NCI-H1417 (cell line): ENCODE measurements at regions not wholly inside any gene's neighbourhood (a gene's known extent, or its start where the extent isn't known, plus 50 kb on each side); places are given as distances from the start of the nearest gene placed in this dataset.

Experiments
- DNase-seq, 3 experiments: peaks; one replicate each; lab custom pipeline; 2025; lab: John Stamatoyannopoulos, UW

DNA sequence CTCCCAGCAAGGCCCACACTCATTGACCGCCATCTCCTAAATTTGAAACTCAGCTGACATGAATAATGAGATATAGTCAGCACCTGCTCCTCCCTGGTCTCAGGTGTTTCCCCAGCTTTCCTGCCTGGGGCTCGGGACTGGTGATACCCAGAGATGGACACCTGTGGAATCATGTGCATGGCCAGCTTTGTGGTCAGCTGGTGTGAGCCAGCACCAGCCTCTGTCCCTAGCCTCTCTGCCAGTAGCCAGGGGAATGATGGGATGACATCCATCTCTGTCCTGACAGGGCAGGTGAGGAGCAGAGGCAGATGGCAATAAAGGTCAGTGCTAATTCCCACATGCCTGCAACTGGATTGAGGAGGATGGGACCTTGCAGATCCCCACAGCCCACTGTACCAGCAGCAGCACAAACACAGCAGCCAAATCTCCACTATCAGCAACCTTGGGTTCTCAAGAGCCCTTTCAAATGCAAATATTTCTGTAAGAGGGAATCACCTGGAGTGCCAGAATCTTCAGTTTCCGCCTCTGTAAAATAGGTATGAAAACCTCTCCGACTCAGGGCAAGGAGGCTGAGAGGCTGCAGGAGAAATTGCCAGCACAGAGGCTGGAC is 329.2 kb upstream of the ZMIZ1 start:
- DNase-seq, result peak in 1 of 3 experiments; percentile 31

DNA sequence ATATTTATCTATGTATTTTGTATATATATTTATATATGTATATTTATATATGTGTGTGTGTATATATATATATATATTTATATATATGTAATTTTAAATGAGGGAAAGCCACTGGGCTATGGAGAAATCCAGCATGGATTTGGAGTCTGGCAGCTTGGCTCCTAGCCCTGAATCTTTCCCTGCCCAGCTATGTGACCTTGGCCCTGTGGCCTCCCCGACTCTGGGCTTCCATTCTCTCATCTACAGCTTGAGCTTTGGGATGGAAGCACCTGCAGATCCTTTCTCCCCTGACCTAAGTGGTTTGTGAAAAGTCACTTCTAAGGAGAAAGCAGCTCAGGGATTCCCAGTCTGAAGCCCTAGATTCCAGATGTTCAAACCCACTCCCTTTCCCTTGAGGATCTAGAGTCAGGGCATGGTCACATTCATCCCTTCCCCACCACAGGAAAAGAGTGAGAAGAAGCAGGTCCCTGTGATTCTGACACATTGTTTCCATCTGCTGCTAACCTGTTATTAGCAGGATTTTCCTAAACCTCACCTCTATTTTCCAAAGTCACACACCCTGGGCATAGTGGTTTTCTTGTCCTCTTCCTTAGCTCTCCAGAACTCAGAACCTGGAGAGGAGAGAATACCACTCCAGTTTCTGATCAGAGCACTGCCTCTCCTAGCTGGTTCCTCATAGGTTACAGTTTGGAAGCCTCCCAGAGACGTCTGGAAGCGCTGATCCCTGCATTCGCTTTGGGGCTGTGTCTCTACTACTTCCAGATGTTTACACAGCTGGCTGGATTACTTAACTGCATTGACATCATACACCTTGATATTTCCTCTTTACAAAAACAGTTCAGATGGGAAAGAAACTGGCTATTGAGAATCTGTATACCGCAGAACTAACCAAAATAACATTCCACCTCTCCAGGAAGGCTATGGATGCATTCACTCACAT is 327.5 kb upstream of the ZMIZ1 start:
- no peak for DNase-seq

- DNase-seq, result no peak
Observed at GRCh38 chr10:78742406-78742729, 326.4 kb upstream of the ZMIZ1 start.

DNA sequence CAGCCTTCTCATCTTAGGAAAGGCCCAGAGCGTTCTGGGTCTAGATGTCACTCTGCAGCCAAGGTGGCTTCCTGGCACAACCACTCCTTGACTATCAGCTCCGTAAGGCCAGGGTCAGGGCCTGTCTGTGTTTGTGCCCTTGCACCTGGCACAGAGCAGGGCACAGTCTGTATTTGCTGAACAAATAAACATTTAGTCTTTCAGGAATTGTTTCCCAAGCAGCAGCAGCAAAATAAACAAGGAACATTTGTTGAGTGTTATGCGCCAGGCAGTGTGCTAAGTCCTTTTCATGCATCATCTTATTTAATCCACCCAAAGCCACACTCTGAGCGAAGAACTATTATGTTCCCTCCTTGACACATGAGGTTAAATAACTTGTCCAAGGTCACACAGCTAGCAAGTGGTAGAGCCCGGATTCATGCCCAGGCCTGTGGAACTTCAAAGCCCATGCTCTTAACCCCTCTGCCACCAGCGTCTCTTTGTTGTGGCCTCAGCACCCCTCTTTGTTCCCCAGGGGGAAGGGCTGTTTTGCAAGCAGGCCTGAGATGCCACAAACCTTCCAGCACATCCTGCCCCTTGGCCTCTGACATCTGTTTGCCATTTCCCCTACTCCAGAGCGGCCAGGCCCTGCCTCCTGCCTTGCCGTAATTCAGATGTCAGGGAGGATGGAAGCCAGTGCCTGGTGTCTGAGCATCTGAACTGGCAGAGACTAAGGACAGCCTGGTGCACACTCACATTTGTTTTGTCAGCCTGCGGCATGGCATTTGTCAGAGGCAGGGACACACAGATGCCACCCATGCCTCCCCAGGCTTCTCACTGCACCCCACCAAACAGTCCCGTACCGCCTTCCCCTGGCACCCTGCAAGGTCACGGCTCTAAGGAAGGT is 325.8 kb upstream of the ZMIZ1 start:
- DNase-seq, result peak in 2 of 3 experiments; percentile 5 to 36

DNA sequence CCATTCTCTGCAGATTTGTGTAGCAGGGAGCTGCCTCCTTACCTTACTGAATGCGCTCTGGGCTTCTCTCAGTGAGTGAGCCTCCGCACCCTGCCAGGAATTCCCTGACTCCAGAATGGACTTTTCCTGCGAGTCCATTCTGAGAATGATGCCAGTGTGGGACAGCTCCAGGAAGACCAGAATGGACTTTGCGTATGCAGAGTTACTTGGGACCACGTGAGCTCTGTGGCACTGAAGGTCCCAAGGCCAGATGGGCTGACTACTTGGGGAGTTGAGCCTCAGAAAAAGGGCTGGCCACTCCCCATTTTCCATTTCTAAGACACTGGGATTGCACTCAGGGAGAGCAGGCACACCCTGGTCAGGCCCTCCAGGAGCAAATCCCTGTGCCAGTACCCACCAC is 324.7 kb upstream of the ZMIZ1 start:
- no peak for DNase-seq

GRCh38 chr10:78744491-78745090 is 324.2 kb upstream of the ZMIZ1 start:
- no peak for DNase-seq

DNA sequence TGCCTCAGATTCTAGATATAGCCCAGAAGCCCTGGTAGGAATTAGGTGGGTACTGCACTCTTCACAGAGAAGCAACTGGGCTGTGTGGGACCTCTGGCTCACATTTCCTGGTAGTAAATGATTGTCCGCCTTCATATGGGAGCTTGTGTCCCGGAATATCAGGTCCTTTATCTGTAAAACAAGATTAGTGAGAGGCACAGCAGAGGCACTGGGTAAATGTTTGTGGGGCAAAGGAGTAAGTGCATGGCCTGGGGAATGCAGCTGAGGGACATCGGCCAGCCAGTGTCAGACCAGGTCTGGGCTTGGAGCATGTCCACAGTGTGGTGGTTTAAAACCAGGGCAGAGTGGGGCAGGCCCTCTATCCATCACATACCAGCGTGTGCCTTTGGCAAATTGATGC is 323.3 kb upstream of the ZMIZ1 start:
- DNase-seq, result no peak

- no peak for DNase-seq
Observed at GRCh38 chr10:78746155-78746763, 322.5 kb upstream of the ZMIZ1 start.

- DNase-seq, result no peak
Observed at GRCh38 chr10:78747401-78748234, 321.1 kb upstream of the ZMIZ1 start.

DNA sequence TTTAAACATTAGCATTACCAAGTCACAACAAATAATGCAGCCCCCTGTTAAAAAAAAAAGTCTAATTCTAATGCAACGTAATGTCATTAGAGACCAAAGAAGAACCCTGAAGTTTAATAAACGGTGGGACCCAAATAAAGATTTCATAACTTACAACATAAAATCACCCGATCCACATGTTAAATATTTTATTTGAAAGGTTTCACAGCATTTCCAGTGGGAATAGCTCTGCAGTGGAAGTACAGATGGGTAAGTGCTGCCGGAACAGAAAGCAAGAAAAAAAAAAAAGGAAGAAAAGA is 320.6 kb upstream of the ZMIZ1 start:
- DNase-seq, result no peak

DNA sequence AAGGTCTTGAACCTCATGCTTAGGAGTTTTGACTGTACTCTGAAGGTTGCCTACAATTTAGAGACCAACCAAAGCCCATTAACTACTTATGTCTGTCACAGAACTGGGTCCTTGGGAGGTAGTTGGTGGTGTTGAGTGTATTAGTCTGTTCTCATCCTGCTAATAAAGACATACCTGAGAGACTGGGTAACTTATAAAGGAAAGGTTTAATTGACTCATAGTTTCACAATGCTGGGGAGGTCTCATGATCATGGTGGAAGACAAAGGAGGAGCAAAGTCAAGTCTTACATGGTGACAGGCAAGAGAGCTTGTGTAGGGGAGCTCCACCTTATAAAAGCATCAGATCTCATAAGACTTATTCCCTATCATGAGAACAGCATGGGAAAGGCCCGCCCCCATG is 319.6 kb upstream of the ZMIZ1 start:
- DNase-seq, result no peak

DNA sequence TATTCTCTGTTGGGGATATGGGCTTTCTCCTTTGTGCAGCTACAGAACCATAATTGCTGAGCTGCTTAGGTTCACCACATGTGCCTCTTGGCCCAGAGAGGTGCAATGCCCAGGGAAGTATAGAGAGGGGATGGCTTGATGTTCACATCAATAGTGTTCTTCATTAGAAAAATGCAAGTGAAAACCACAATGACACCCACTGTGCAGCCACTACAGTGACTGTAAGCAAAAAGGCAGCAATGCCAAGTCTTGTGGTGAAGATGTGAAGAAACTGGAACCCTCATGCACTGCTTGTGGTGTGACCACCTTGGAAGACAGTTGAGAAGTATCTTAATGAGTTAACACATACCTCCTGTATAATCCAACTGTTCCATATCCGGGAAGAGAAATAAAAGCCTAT is 318.9 kb upstream of the ZMIZ1 start:
- DNase-seq, result no peak

- no peak for DNase-seq
Observed at GRCh38 chr10:78750418-78750817, 318.3 kb upstream of the ZMIZ1 start.

- no peak for DNase-seq
Observed at GRCh38 chr10:78751716-78752115, 317.1 kb upstream of the ZMIZ1 start.

- DNase-seq, result no peak
Observed at GRCh38 chr10:78752221-78752620, 316.5 kb upstream of the ZMIZ1 start.

DNA sequence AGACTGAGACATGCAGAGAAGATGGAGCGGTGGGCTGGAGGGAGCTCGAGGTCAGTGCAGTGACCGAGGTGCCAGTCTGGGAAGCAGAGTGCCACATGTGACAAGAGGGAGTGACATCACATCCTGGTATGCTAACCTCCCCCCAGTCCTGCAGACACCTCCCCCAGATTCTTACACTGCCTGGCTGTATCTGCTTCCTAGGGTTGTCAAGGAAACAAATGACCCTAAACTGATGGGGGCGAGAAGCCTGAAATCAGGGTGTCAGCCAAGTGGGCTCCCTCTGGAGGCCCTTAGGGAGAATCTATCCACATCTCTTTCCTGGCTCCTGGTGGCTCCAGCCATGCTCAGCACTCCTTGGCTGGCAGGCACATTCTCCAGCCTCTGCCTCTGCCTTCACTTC is 316.1 kb upstream of the ZMIZ1 start:
- DNase-seq, result peak in 1 of 3 experiments; percentile 1

DNA sequence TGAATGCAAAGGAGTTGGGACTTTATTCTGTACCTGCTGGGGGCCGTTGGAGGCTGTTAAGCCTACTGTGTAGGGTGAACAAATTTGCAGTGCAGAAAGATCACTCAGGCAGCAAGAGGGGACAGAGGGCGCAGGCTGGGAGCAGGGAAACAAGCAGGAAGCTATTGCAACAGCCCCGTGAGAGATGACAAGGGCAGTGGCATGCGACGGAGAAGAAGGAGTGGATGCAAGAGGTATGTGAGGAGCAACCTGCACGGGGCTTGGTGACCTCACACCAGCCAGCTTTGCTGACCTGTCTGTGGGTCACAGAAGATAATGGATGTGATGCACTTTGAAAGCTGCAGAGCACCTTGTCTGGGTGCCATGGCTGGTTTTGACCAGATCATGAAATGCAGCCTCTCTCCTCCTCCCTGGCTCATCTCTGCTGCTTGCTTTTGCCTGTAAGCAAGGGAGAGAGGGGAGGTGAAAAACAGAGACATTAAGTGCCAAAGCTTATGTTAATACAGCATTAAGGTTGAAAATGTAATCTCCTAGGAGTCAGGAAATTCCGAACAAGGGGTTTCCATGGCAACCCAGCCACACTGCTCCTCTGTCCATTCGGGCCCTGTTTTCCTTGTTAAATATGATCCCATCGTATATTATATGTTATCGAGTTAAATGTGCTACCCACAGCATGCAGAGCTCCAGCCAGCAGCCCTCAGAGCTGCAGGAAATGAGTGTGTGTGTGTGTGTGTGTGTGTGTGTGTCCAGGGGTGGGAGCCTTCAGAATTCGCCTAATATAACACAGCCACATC is 314.3 kb upstream of the ZMIZ1 start:
- peak in 1 of 3 experiments; percentile 22 for DNase-seq

GRCh38 chr10:78755063-78755701 is 313.6 kb upstream of the ZMIZ1 start:
- no peak for DNase-seq

DNA sequence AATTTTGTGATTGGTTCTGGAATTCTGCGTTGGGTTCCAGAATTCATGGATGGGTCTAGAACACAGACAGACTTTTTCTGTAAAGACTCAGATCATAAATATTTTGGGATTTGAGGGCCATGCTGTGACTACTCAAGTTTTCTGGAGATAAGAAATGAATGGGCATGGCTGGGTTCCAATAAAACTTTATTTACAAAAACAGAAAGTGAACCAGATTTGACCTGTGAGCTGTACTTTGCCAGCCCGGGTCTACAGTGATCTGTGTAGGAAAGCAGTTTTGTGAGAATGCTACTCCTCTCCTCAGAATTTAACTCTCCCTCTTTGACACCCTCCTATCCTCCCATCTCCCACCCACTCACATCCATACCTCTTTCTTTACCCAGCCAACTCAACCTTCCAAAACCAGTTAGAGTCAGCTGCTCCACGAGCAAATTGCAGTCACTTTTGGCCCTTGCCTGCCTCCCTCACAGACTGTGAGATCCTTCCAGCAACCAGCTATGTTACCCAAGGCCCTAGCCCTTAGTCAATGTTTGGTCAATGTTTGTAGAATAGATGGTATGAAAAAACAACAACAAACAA is 312.8 kb upstream of the ZMIZ1 start:
- no peak for DNase-seq
